Fibroblast of the aortic adventitia (primary cell): ENCODE measurements at regions not wholly inside any gene's neighbourhood (a gene's known extent, or its start where the extent isn't known, plus 50 kb on each side); places are given as distances from the start of the nearest gene placed in this dataset.
A peak's percentile ranks its signal among the peaks of the same experiment; 100 is the strongest.

Experiments used
- DNase-seq: peaks from one replicate; pipeline ENCODE4 v3.0.0-alpha.2; 2010; ENCODE audit warnings: low read depth
- H3K4me3 ChIP-seq: 2 replicates; pipeline ENCODE4 v1.5.1; 2011; ENCODE audit warnings: low read depth, mild to moderate bottlenecking, control low read depth, low read length, moderate library complexity
- TF ChIP-seq, protein P1 (sequence below): IDR thresholded peaks from 2 replicates; pipeline ENCODE4 v1.5.1; 2011; ENCODE audit warnings: mild to moderate bottlenecking, low read length, control low read depth, inconsistent platforms; ENCODE audit not compliant: insufficient read depth

DNA sequence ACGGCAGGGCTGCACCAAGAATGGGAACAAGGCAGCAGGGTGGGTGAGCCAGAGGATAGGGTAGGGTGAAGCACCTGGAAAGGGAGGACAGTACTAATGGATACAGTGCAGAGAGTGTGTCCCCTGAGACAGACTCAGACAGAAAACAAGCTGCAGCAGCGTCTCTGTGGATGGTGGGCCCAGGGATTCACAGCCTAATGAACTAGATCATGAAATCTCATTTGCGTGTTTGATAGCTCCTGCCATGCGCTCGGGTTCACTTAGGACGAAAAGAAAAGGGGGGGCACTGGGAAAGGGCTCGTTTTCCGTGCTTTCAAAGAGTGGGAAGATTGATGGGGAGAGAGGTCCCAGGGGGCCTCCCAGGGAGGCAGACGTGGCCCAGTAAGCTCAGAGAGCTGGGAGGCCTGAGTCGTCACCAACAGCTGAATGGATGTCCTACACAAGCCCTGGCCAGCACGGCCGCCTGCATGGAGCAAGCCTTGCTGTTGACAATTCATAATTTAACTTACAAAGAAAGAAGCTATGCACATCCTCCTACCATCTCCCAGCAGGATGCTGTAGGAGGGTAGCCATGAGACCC is 446.9 kb downstream of the BCOR start:
- no peak for DNase-seq
- no peak overlapping the region for H3K4me3 ChIP-seq
- TF ChIP-seq, protein P1, sequence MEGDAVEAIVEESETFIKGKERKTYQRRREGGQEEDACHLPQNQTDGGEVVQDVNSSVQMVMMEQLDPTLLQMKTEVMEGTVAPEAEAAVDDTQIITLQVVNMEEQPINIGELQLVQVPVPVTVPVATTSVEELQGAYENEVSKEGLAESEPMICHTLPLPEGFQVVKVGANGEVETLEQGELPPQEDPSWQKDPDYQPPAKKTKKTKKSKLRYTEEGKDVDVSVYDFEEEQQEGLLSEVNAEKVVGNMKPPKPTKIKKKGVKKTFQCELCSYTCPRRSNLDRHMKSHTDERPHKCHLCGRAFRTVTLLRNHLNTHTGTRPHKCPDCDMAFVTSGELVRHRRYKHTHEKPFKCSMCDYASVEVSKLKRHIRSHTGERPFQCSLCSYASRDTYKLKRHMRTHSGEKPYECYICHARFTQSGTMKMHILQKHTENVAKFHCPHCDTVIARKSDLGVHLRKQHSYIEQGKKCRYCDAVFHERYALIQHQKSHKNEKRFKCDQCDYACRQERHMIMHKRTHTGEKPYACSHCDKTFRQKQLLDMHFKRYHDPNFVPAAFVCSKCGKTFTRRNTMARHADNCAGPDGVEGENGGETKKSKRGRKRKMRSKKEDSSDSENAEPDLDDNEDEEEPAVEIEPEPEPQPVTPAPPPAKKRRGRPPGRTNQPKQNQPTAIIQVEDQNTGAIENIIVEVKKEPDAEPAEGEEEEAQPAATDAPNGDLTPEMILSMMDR = no peak

DNA sequence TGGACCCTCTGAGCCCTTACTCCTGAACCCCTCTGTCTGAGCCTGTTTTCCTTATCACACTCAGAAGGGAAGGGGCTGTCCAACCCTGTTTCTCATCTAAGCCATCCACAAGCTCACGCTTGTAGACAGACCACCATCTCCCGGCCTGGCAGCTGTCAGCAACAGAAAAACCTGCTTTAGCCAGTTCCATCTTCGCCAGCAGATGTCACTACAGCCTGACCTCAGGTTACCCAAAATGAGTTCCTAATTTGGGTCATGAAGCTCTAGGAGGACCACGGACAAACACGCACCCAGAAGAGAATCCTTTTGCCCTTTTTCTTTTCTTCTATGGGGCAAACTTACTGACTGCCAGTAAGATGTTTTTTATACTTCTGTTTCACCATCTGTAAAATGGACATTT is 445.4 kb downstream of the BCOR start:
- DNase-seq = peak; percentile 50
- no peak overlapping the region for H3K4me3 ChIP-seq
- TF ChIP-seq, protein P1 = peak; percentile 41

DNA sequence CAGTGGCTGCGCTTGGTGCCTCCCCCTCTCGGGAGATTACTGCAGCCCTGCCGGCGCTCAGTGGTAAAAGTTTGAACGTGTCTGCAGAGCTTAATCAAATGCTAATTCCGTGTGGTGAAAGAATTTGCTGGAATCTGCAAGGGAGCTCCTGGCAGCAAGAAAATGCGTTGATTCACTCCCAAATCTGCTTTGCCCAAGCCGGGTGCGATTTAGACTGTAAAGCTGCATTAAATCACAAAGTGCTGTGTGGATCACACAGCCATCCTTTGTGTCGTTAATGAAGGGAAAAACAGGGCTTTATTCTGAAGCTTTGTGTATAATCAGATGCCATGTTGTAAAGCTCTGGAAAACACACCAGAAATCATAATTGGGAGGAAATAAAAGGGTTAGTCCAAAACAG is 444.1 kb downstream of the BCOR start:
- DNase-seq = peak; percentile 15
- H3K4me3 ChIP-seq = no peak overlapping the region
- TF ChIP-seq, protein P1 = no peak

DNA sequence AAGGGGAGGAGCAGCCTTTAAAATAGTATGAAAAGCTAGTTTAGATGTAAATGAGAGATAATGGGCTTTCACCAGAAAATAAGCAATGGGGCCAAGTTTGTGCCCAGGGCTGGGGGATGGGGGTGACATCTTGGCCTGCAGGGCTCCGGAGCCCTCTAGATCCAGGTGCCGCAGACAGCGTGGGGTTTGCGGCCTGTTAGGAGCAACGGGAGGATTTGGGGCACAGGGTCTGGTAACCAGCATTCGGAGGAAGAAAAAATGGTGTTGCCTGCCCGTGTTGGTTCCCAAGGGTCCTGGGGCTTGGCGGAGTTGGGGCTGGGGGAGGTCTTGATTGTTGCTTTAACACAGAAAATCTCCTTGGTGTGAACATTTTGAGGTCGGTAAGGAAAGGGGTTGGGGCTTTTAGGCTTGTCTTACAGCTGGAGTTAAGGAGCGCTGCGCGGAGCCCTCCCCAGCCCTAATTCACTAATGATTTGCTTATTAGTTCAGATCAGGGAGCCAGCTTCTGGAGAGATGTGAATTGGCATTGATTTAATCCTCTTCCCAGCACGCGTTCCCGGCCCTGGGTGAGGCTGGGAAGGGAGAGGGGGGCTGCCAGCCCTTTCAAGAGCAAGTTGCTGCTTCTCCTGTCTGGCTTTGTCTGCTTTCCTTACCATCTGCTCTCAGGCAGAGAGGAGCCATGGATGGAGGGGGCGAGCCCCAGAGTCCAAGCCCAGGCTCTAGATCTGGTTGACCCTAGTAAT is 443.4 kb downstream of the BCOR start:
- no peak overlapping the region for H3K4me3 ChIP-seq
- TF ChIP-seq, protein P1 = no peak
- DNase-seq = no peak

DNA sequence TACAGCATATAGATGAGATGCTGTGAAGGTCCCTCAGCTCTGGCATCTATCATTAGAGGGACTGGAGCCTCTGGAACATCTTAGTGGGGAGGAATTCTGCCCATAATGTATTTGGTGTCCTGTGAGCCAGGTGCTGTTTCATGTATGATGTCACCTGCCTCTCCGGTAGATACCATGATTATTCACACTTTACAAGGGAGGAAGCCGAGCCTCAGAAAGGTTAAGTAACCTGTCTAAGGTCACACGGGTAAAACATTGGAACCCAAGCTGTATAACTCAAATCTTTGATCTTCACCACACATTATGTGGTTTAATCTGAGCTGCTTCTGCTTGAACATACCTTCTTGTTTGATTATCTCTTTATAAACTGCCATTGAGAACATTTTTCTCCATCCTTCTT is 442.8 kb downstream of the BCOR start:
- no peak overlapping the region for H3K4me3 ChIP-seq
- TF ChIP-seq, protein P1 = no peak
- no peak for DNase-seq

DNA sequence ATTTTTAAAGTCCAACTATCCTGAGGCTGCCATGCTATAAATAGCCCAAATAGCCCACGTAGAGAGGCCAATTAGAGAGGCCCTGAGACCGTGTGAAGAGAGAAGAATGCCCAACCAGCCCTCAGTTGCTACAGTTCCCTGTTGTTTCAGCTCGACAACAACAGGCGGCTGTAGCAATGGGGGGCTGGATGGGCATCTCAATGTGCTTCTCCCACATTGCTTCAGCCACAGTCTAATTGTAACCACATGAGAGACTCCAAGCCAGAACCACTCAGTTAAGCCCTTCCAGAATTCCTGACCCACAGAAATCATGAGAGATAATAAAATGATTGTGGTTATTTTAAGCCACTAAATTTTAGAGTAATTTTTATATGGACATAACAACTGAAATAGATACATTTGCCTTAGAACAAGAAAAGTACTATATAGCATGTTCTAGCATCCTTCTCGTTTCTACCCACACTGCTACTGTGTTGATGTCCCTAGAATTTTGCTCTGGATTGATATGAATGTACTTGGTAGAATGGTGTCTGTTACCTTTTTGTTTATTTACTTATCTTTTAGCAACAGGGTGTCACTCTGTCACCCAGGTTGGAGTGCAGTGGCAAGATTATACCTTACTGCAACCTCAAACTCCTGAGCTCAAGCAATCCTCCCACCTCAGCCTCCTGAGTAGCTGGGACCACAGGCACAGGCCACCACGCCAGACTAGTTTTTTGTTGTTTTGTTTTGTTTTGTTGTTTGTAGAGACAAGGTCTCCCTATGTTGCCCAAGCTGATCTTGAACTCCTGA is 436.4 kb downstream of the BCOR start:
- no peak overlapping the region for H3K4me3 ChIP-seq
- no peak for DNase-seq
- TF ChIP-seq, protein P1 = no peak
